K562 (cell line): ENCODE measurements at regions not wholly inside any gene's neighbourhood (a gene's known extent, or its start where the extent isn't known, plus 50 kb on each side); places are given as distances from the start of the nearest gene placed in this dataset.
A peak's percentile ranks its signal among the peaks of the same experiment; 100 is the strongest.

Experiments
- ETV6 ChIP-seq, 3 experiments: fragments of 150-350 bp in 1 of 3; sonication (generic) in 1 of 3; formaldehyde crosslinking in 1 of 3; IDR thresholded peaks; 2 replicates each; pipeline versions ENCODE4 v1.6.1 to v1.8.0; 2014 to 2022; ENCODE audit warnings: borderline replicate concordance in 2 of 3, low read depth in 2 of 3, antibody characterized with exemption in 1 of 3, low read length in 1 of 3, mild to moderate bottlenecking in 1 of 3, missing genetic modification reagents in 1 of 3
- GABPA ChIP-seq: fragments of 200-800 bp; sonication (Bioruptor generic); conservative IDR thresholded peaks from 2 replicates; pipeline ENCODE4 v1.6.1; 2016; ENCODE audit warnings: low read depth, missing genetic modification characterization, missing compliant biosample characterization
- MAFF ChIP-seq: IDR thresholded peaks from 2 replicates; pipeline ENCODE4 v1.6.1; 2012; ENCODE audit warnings: low read length, improper control_type of control experiment
- NBN ChIP-seq: fragments of 450-650 bp; IDR thresholded peaks from 2 replicates; pipeline ENCODE4 v1.6.1; 2016; ENCODE audit warnings: low read depth, mild to moderate bottlenecking
- PHF21A ChIP-seq: fragments of 450-650 bp; IDR thresholded peaks from 2 replicates; pipeline ENCODE4 v1.6.1; 2017; ENCODE audit warnings: low read depth, borderline replicate concordance
- TBP ChIP-seq: optimal IDR thresholded peaks from 2 replicates; pipeline ENCODE3; 2011; ENCODE audit warnings: low read depth, low read length, improper control_type of control experiment
- TFAM ChIP-seq: fragments of 250-450 bp; sonication (Bioruptor Pico); conservative IDR thresholded peaks from 2 replicates; pipeline ENCODE4 v1.5.0; 2021; ENCODE audit warnings: mild to moderate bottlenecking, moderate library complexity
- ZNF165 ChIP-seq: fragments of 250-450 bp; sonication (Bioruptor Pico); IDR thresholded peaks from 2 replicates; pipeline ENCODE4 v1.4.0; 2020; ENCODE audit warnings: borderline replicate concordance
- ZNF41 ChIP-seq: fragments of 250-450 bp; sonication (Bioruptor Pico); conservative IDR thresholded peaks from 2 replicates; pipeline ENCODE4 v1.4.0; 2020; ENCODE audit warnings: mild to moderate bottlenecking
- ZNF436 ChIP-seq: fragments of 250-450, 450-650 bp; sonication (Bioruptor Pico); formaldehyde crosslinking; IDR thresholded peaks from 2 replicates; pipeline ENCODE4 v1.7.0; 2020; ENCODE audit warnings: mild to moderate bottlenecking
- ZNF561 ChIP-seq: fragments of 450-650 bp; formaldehyde crosslinking; conservative IDR thresholded peaks from 2 replicates; pipeline ENCODE4 v1.4.0; 2020; ENCODE audit warnings: mild to moderate bottlenecking, moderate library complexity
- TF ChIP-seq, protein P1 (sequence below): fragments of 200-400 bp; formaldehyde crosslinking; IDR thresholded peaks from 2 replicates; pipeline ENCODE4 v1.6.1; 2017; ENCODE audit warnings: mild to moderate bottlenecking, low read depth, low read length, moderate library complexity
- TF ChIP-seq, protein P2 (sequence below): fragments of 450-650 bp; IDR thresholded peaks from 2 replicates; pipeline ENCODE4 v1.7.0; 2016; ENCODE audit warnings: borderline replicate concordance
- TF ChIP-seq, protein P3 (sequence below): fragments of 200-800 bp; sonication (Bioruptor generic); IDR thresholded peaks from 2 replicates; pipeline ENCODE4 v1.6.1; 2017; ENCODE audit warnings: missing genetic modification characterization, missing compliant biosample characterization
- TF ChIP-seq, protein P4 (sequence below): fragments of 250-450 bp; sonication (Bioruptor Pico); IDR thresholded peaks from 2 replicates; pipeline ENCODE4 v1.6.1; 2021; ENCODE audit warnings: mild to moderate bottlenecking
- TF ChIP-seq, protein P5 (sequence below): fragments of 250-450 bp; sonication (Bioruptor Pico); IDR thresholded peaks from 2 replicates; pipeline ENCODE4 v1.4.0; 2020; ENCODE audit warnings: mild to moderate bottlenecking, moderate library complexity, borderline replicate concordance
- TF ChIP-seq, protein P6 (sequence below): sonication (generic); formaldehyde crosslinking; IDR thresholded peaks from 2 replicates; pipeline ENCODE4 v1.8.1; 2023; ENCODE audit warnings: mild to moderate bottlenecking, missing genetic modification reagents

DNA sequence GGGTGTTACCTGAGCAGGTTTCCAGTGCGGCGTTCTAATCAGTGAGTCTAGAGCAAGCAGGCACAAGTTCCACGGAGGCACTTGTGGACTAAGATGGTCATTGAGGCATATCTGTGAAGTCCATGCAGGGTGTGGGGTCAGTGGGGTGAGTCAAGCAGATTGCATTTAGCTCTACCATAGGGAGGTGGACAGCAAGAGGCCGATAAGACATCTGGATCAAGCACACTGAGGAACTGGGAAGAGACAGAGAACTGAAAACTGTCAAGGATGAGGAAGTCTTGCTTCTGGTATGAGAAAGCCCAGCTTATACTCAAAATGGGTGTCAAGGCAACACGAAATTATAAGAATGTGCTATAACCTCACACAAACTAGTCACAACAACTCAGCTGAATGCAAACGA lies 61.2 kb upstream of the SLC39A10 start (continued):
- TF ChIP-seq MAFF (no peak), ETV6 (IDR thresholded peaks at IDR 0.05; ENCODE audit: borderline replicate concordance in 1 of 2, low read depth in 2 of 2, low read length in 1 of 2) (0 out of 4 replicates have a peak, but pooled peaks of 1 of the 2 experiments have one; percentile 56), ETV6 (CRISPR knock-in tag; IDR thresholded peaks at IDR 0.05; ENCODE audit: borderline replicate concordance) (no peak), NBN (0 out of 2 replicates have a peak, but pooled peaks have one; percentile 74), ZNF561 (CRISPR knock-in tag) (no peak), PHF21A (no peak), ZNF436 (CRISPR knock-in tag) (no peak), TBP (no peak), ZNF165 (CRISPR knock-in tag) (no peak), TFAM (no peak), GABPA (tag) (no peak), ZNF41 (CRISPR knock-in tag) (no peak)
- TF ChIP-seq, protein P1, sequence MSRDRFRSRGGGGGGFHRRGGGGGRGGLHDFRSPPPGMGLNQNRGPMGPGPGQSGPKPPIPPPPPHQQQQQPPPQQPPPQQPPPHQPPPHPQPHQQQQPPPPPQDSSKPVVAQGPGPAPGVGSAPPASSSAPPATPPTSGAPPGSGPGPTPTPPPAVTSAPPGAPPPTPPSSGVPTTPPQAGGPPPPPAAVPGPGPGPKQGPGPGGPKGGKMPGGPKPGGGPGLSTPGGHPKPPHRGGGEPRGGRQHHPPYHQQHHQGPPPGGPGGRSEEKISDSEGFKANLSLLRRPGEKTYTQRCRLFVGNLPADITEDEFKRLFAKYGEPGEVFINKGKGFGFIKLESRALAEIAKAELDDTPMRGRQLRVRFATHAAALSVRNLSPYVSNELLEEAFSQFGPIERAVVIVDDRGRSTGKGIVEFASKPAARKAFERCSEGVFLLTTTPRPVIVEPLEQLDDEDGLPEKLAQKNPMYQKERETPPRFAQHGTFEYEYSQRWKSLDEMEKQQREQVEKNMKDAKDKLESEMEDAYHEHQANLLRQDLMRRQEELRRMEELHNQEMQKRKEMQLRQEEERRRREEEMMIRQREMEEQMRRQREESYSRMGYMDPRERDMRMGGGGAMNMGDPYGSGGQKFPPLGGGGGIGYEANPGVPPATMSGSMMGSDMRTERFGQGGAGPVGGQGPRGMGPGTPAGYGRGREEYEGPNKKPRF: no peak
- TF ChIP-seq, protein P2, sequence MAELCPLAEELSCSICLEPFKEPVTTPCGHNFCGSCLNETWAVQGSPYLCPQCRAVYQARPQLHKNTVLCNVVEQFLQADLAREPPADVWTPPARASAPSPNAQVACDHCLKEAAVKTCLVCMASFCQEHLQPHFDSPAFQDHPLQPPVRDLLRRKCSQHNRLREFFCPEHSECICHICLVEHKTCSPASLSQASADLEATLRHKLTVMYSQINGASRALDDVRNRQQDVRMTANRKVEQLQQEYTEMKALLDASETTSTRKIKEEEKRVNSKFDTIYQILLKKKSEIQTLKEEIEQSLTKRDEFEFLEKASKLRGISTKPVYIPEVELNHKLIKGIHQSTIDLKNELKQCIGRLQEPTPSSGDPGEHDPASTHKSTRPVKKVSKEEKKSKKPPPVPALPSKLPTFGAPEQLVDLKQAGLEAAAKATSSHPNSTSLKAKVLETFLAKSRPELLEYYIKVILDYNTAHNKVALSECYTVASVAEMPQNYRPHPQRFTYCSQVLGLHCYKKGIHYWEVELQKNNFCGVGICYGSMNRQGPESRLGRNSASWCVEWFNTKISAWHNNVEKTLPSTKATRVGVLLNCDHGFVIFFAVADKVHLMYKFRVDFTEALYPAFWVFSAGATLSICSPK: no peak
- TF ChIP-seq, protein P3, sequence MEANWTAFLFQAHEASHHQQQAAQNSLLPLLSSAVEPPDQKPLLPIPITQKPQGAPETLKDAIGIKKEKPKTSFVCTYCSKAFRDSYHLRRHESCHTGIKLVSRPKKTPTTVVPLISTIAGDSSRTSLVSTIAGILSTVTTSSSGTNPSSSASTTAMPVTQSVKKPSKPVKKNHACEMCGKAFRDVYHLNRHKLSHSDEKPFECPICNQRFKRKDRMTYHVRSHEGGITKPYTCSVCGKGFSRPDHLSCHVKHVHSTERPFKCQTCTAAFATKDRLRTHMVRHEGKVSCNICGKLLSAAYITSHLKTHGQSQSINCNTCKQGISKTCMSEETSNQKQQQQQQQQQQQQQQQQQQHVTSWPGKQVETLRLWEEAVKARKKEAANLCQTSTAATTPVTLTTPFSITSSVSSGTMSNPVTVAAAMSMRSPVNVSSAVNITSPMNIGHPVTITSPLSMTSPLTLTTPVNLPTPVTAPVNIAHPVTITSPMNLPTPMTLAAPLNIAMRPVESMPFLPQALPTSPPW: peak; percentile 41; the same call in 1 of the 2 replicates
- TF ChIP-seq, protein P4, sequence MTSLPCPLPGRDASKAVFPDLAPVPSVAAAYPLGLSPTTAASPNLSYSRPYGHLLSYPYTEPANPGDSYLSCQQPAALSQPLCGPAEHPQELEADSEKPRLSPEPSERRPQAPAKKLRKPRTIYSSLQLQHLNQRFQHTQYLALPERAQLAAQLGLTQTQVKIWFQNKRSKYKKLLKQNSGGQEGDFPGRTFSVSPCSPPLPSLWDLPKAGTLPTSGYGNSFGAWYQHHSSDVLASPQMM (CRISPR knock-in tag): no peak
- TF ChIP-seq, protein P5, sequence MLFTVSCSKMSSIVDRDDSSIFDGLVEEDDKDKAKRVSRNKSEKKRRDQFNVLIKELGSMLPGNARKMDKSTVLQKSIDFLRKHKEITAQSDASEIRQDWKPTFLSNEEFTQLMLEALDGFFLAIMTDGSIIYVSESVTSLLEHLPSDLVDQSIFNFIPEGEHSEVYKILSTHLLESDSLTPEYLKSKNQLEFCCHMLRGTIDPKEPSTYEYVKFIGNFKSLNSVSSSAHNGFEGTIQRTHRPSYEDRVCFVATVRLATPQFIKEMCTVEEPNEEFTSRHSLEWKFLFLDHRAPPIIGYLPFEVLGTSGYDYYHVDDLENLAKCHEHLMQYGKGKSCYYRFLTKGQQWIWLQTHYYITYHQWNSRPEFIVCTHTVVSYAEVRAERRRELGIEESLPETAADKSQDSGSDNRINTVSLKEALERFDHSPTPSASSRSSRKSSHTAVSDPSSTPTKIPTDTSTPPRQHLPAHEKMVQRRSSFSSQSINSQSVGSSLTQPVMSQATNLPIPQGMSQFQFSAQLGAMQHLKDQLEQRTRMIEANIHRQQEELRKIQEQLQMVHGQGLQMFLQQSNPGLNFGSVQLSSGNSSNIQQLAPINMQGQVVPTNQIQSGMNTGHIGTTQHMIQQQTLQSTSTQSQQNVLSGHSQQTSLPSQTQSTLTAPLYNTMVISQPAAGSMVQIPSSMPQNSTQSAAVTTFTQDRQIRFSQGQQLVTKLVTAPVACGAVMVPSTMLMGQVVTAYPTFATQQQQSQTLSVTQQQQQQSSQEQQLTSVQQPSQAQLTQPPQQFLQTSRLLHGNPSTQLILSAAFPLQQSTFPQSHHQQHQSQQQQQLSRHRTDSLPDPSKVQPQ (CRISPR knock-in tag): no peak
- TF ChIP-seq, protein P6, sequence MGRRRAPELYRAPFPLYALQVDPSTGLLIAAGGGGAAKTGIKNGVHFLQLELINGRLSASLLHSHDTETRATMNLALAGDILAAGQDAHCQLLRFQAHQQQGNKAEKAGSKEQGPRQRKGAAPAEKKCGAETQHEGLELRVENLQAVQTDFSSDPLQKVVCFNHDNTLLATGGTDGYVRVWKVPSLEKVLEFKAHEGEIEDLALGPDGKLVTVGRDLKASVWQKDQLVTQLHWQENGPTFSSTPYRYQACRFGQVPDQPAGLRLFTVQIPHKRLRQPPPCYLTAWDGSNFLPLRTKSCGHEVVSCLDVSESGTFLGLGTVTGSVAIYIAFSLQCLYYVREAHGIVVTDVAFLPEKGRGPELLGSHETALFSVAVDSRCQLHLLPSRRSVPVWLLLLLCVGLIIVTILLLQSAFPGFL: no peak
